ENCODE measurements at regions not wholly inside any gene's neighbourhood (a gene's known extent, or its start where the extent isn't known, plus 50 kb on each side); places are given as distances from the start of the nearest gene placed in this dataset.
A peak's percentile ranks its signal among the peaks of the same experiment; 100 is the strongest.
"Not testable (repeated sequence)": the region's sequence is repeated elsewhere in the genome, so short reads cannot be mapped to it uniquely, and the experiment has no call there.

DNA sequence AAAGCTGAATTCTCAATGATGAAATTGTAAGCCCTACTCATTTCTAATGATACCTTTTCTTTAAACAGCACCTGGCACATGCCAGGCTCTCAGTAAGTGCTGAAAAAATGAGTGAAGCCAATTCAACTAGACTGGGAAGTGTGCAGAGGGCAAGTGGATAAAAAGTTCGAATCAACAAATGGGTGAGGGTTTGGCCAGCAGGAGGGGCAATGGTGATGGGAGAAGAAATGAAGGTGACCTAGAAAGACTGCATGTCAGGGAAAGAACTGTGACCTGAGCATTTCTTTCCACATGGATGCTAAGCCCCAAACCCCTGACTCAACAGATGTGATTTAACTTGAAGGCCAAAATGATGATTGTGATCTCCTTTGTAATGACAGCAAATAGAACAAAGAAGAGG is 54.6 kb downstream of the DKK1 start:
- Histone ChIP-seq H3K4me3 (ENCODE audit: low read depth, low read length) (no peak overlapping the region), H3K27me3 (ENCODE audit: control insufficient read depth, insufficient read depth, low read length) (no peaks in the 10 kb centered on the region), H3K36me3 (ENCODE audit: control insufficient read depth, insufficient read depth, low read length) (no peaks in the 10 kb centered on the region)
- DNase-seq (ENCODE audit: low read depth) (no peak), FAIRE-seq (no peak)
- no peak for TF ChIP-seq CTCF (IDR thresholded peaks at IDR 0.05; ENCODE audit: insufficient read depth, low read length, severe bottlenecking)

- not testable (repeated sequence) for DNase-seq (ENCODE audit: low read depth); H3K36me3 ChIP-seq (ENCODE audit: control insufficient read depth, insufficient read depth, low read length); H3K27me3 ChIP-seq (ENCODE audit: control insufficient read depth, insufficient read depth, low read length); FAIRE-seq; H3K4me3 ChIP-seq (ENCODE audit: low read depth, low read length)
Observed at GRCh38 chr10:52374207-52374606, 60.1 kb downstream of the DKK1 start.

- Histone ChIP-seq H3K27me3 (ENCODE audit: control insufficient read depth, insufficient read depth, low read length) (no peaks in the 10 kb centered on the region), H3K36me3 (ENCODE audit: control insufficient read depth, insufficient read depth, low read length) (no peaks in the 10 kb centered on the region), H3K4me3 (ENCODE audit: low read depth, low read length) (no peak overlapping the region)
- no peak for FAIRE-seq
- TF ChIP-seq CTCF (IDR thresholded peaks at IDR 0.05; ENCODE audit: insufficient read depth, low read length, severe bottlenecking), result no peak
- peak; percentile 5 for DNase-seq (ENCODE audit: low read depth)
Observed at GRCh38 chr10:52376694-52377354, 62.7 kb downstream of the DKK1 start.

DNA sequence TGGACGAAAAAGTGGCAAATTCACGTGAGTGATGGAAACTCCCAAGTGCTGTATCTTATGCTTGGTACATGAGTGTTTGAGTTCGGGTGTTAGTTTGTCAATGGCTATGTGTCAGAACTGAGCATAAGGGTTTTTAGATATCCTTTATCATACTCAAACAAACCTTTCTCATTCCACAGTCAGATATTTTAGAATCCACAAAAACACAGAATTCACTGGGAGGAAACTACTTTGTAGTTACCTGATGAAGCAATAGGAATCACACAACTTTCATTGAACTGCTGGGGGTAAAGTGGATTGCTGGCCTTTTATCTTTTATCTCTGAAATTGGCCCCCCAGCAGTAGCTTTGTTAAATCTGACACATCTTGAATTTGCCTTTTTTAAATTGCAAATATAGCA is 64.0 kb downstream of the DKK1 start:
- H3K4me3 ChIP-seq (ENCODE audit: low read depth, low read length), result no peak overlapping the region
- H3K27me3 ChIP-seq (ENCODE audit: control insufficient read depth, insufficient read depth, low read length), result no peaks in the 10 kb centered on the region
- H3K36me3 ChIP-seq (ENCODE audit: control insufficient read depth, insufficient read depth, low read length), result no peaks in the 10 kb centered on the region
- FAIRE-seq (no peak), DNase-seq (ENCODE audit: low read depth) (no peak)
- TF ChIP-seq CTCF (IDR thresholded peaks at IDR 0.05; ENCODE audit: insufficient read depth, low read length, severe bottlenecking), result no peak

- FAIRE-seq, result no peak
- peak; percentile 42 for DNase-seq (ENCODE audit: low read depth)
- no peaks in the 10 kb centered on the region for H3K27me3 ChIP-seq (ENCODE audit: control insufficient read depth, insufficient read depth, low read length)
- no peak for TF ChIP-seq CTCF (IDR thresholded peaks at IDR 0.05; ENCODE audit: insufficient read depth, low read length, severe bottlenecking)
- no peak overlapping the region for H3K4me3 ChIP-seq (ENCODE audit: low read depth, low read length)
- H3K36me3 ChIP-seq (ENCODE audit: control insufficient read depth, insufficient read depth, low read length), result no peaks in the 10 kb centered on the region
Observed at GRCh38 chr10:52379287-52379686, 65.2 kb downstream of the DKK1 start.

DNA sequence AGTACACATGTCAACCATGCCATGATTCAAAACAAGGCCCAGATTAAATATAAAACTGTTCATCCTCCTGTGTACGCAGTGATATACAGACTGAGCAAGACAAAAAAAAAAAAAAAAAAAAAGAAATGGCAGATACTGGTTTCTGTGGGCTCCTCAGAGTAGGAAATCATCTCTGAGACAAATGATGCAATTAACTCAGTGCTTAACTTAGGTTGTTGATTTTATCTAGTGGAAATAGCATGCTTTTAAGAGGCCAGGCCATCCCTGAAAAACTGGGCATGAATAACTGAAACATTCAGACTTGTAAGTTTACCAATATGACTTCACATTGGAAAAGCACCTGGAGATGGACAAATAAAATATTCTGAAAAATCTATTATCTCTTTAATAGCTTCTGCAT is 69.0 kb downstream of the DKK1 start:
- Histone ChIP-seq H3K27me3 (ENCODE audit: control insufficient read depth, insufficient read depth, low read length) (no peaks in the 10 kb centered on the region), H3K4me3 (ENCODE audit: low read depth, low read length) (no peak overlapping the region), H3K36me3 (ENCODE audit: control insufficient read depth, insufficient read depth, low read length) (no peaks in the 10 kb centered on the region)
- TF ChIP-seq CTCF (IDR thresholded peaks at IDR 0.05; ENCODE audit: insufficient read depth, low read length, severe bottlenecking), result no peak
- FAIRE-seq (no peak), DNase-seq (ENCODE audit: low read depth) (no peak)

Measured in bronchial epithelial cell (primary cell).